ENCODE measurements at regions not wholly inside any gene's neighbourhood (a gene's known extent, or its start where the extent isn't known, plus 50 kb on each side); places are given as distances from the start of the nearest gene placed in this dataset.
"Not testable (repeated sequence)": the region's sequence is repeated elsewhere in the genome, so short reads cannot be mapped to it uniquely, and the experiment has no call there.

DNA sequence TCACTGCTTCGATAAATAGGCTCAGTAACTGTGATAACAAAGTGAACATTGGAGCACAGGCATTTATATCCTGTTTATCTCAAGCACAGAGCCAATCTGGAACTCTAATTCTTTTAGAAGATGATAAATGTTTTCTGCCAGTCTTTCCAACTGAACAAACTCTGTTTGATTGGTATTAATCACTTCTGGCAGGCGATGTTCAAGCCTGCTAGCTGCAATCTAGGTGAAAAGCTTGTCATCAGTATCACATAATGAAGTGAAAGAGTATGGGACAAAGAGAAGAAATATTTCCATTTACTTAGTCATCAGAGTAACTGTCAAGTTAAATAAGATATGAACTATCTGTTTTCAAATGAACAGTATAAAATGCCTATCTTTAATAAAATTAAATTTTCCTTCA is 577.3 kb downstream of the VGLL3 start:
- Histone ChIP-seq H3K27me3 (ENCODE audit: control insufficient read depth, insufficient read depth, low read length) (no peaks in the 10 kb centered on the region), H3K36me3 (ENCODE audit: control insufficient read depth, insufficient read depth, low read length) (no peaks in the 10 kb centered on the region), H3K4me3 (ENCODE audit: low read depth, low read length) (no peak overlapping the region)
- ChIA-PET CTCF (no interaction called here), POLR2A (no interaction called here)
- no peak for DNase-seq (ENCODE audit: low read depth)
- no peak for TF ChIP-seq CTCF (IDR thresholded peaks at IDR 0.05; ENCODE audit: insufficient read depth, low read depth, low read length)

GRCh38 chr3:86410587-86410986 is 580.4 kb downstream of the VGLL3 start:
- no peak for TF ChIP-seq CTCF (IDR thresholded peaks at IDR 0.05; ENCODE audit: insufficient read depth, low read depth, low read length)
- no peak for DNase-seq (ENCODE audit: low read depth)
- CTCF ChIA-PET: no interaction called here
- Histone ChIP-seq H3K4me3 (ENCODE audit: low read depth, low read length) (no peak overlapping the region), H3K36me3 (ENCODE audit: control insufficient read depth, insufficient read depth, low read length) (no peaks in the 10 kb centered on the region), H3K27me3 (ENCODE audit: control insufficient read depth, insufficient read depth, low read length) (no peaks in the 10 kb centered on the region)
- POLR2A ChIA-PET: no interaction called here

GRCh38 chr3:86389759-86390158 is 601.2 kb downstream of the VGLL3 start:
- H3K36me3 ChIP-seq (ENCODE audit: control insufficient read depth, insufficient read depth, low read length); DNase-seq (ENCODE audit: low read depth); H3K4me3 ChIP-seq (ENCODE audit: low read depth, low read length); H3K27me3 ChIP-seq (ENCODE audit: control insufficient read depth, insufficient read depth, low read length); POLR2A ChIA-PET: not testable (repeated sequence)
- CTCF ChIA-PET: interaction anchor here (1.0 kb wide), 1 partner anchor 15 kb away, joined by 3 read pairs; no protein-coding TSS in a partner anchor

GRCh38 chr3:86388820-86389219 is 602.1 kb downstream of the VGLL3 start:
- POLR2A ChIA-PET: no interaction called here
- no peak for TF ChIP-seq CTCF (IDR thresholded peaks at IDR 0.05; ENCODE audit: insufficient read depth, low read depth, low read length)
- CTCF ChIA-PET: interaction anchor here (0.6 kb wide), 1 partner anchor 106 kb away, joined by 4 read pairs; no protein-coding TSS in a partner anchor
- no peaks in the 10 kb centered on the region for H3K36me3 ChIP-seq (ENCODE audit: control insufficient read depth, insufficient read depth, low read length)
- no peaks in the 10 kb centered on the region for H3K27me3 ChIP-seq (ENCODE audit: control insufficient read depth, insufficient read depth, low read length)
- DNase-seq (ENCODE audit: low read depth): no peak
- no peak overlapping the region for H3K4me3 ChIP-seq (ENCODE audit: low read depth, low read length)

- no peak for DNase-seq (ENCODE audit: low read depth)
- CTCF ChIA-PET: no interaction called here
- Histone ChIP-seq H3K4me3 (ENCODE audit: low read depth, low read length) (no peak overlapping the region), H3K27me3 (ENCODE audit: control insufficient read depth, insufficient read depth, low read length) (no peaks in the 10 kb centered on the region), H3K36me3 (ENCODE audit: control insufficient read depth, insufficient read depth, low read length) (no peaks in the 10 kb centered on the region)
- TF ChIP-seq CTCF (IDR thresholded peaks at IDR 0.05; ENCODE audit: insufficient read depth, low read depth, low read length): no peak
- POLR2A ChIA-PET: no interaction called here
Observed at GRCh38 chr3:86382556-86382955, 608.4 kb downstream of the VGLL3 start.

DNA sequence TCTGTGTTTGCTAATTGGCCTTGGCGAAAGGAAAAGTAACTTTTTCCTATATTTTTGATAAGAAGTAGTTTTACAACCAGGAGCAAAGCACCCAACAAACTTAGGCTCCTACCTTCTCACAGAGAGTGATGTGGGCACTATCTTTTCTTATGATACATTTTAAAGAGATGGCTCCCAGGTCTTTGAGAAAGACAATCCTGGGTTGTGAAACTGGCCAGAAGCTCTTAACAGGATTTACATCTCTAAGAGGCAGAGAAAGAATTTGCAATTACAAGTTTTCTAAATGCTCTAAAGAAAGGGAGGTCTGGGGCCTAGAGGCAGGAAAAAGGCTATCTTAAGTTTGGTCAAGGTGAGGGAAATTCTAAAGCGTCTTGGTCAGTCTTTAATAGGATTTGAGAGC is 609.7 kb downstream of the VGLL3 start:
- no peak for DNase-seq (ENCODE audit: low read depth)
- Histone ChIP-seq H3K36me3 (ENCODE audit: control insufficient read depth, insufficient read depth, low read length) (no peaks in the 10 kb centered on the region), H3K27me3 (ENCODE audit: control insufficient read depth, insufficient read depth, low read length) (no peaks in the 10 kb centered on the region), H3K4me3 (ENCODE audit: low read depth, low read length) (no peak overlapping the region)
- ChIA-PET CTCF (no interaction called here), POLR2A (no interaction called here)
- TF ChIP-seq CTCF (IDR thresholded peaks at IDR 0.05; ENCODE audit: insufficient read depth, low read depth, low read length): no peak
